MCF 10A (cell line): ENCODE measurements at regions not wholly inside any gene's neighbourhood (a gene's known extent, or its start where the extent isn't known, plus 50 kb on each side); places are given as distances from the start of the nearest gene placed in this dataset.

Experiments
- BruUV-seq: library from RNA; stranded (reverse); fragments of 400-500 nt; replicated peaks from 2 replicates; lab custom pipeline; 2021; lab: Mats Ljungman, UMichigan
- CTCF ChIA-PET: fragments of 300-600 bp; sonication (Branson Sonifier 250); formaldehyde crosslinking; extraction: SDS; loops from one replicate; lab custom pipeline; 2021; ENCODE audit warnings: antibody characterized with exemption, inconsistent platforms; lab: Yijun Ruan, JAX
- POLR2A ChIA-PET: fragments of 300-600, 350-650 bp; sonication (Branson Sonifier 250); formaldehyde crosslinking; extraction: SDS; loops from one replicate; lab custom pipeline; 2020; ENCODE audit warnings: antibody characterized with exemption, inconsistent platforms; lab: Yijun Ruan, JAX
- DNase-seq: peaks from one replicate; pipeline ENCODE4 v3.0.0-alpha.2; 2018; ENCODE audit not compliant: unreplicated experiment
- H3K27ac Mint-ChIP-seq: one replicate; pipeline ENCODE4 v1.8.0; 2022; ENCODE audit warnings: mild to moderate bottlenecking, low read depth, mixed read lengths; ENCODE audit not compliant: unreplicated experiment
- H3K27me3 Mint-ChIP-seq: one replicate; pipeline ENCODE4 v1.8.0; 2022; ENCODE audit warnings: mixed read lengths; ENCODE audit not compliant: insufficient read depth, unreplicated experiment
- H3K36me3 Mint-ChIP-seq: one replicate; pipeline ENCODE4 v1.8.0; 2022; ENCODE audit warnings: mild to moderate bottlenecking, moderate library complexity, mixed read lengths; ENCODE audit not compliant: insufficient read depth, unreplicated experiment
- H3K4me1 Mint-ChIP-seq: one replicate; pipeline ENCODE4 v1.8.0; 2022; ENCODE audit warnings: mixed read lengths; ENCODE audit not compliant: insufficient read depth, unreplicated experiment
- H3K4me3 Mint-ChIP-seq: one replicate; pipeline ENCODE4 v1.8.0; 2022; ENCODE audit warnings: mild to moderate bottlenecking, moderate library complexity, mixed read lengths; ENCODE audit not compliant: unreplicated experiment
- H3K9me3 Mint-ChIP-seq: one replicate; pipeline ENCODE4 v1.8.0; 2022; ENCODE audit warnings: mixed read lengths; ENCODE audit not compliant: unreplicated experiment
- CTCF ChIP-seq: fragments of 200-600 bp; IDR thresholded peaks from one replicate; pipeline ENCODE4 v1.8.0; 2022; ENCODE audit warnings: antibody characterized with exemption, mild to moderate bottlenecking; ENCODE audit not compliant: unreplicated experiment
- intact Hi-C: fragments of 100-400 bp; cut with micrococcal nuclease; formaldehyde crosslinking; loops from 2 replicates; pipeline ENCODE4 v1.14.1; 2022

GRCh38 chr12:23211384-23212320 lies 586.7 kb downstream of the ETNK1 start:
- H3K4me1 Mint-ChIP-seq = peaks cover 15% of the 10 kb centered on the region
- ChIA-PET CTCF (interaction anchor here (0.7 to 1.0 kb wide), 3 partner anchors 10 to 1567 kb away, joined by 3 to 5 read pairs (median 4); no protein-coding TSS in a partner anchor), POLR2A (no interaction called here)
- peaks cover 9% of the 10 kb centered on the region for H3K9me3 Mint-ChIP-seq
- intact Hi-C loops = no loop called here
- TF ChIP-seq CTCF = no peak
- no peaks in the 10 kb centered on the region for H3K27me3 Mint-ChIP-seq
- DNase-seq = no peak
- no peak overlapping the region for H3K4me3 Mint-ChIP-seq
- no TSS peak for BruUV-seq
- H3K36me3 Mint-ChIP-seq = no peaks in the 10 kb centered on the region
- no peak overlapping the region for H3K27ac Mint-ChIP-seq

- DNase-seq = no peak
- intact Hi-C loops = no loop called here
- ChIA-PET CTCF (no interaction called here), POLR2A (no interaction called here)
- H3K27ac Mint-ChIP-seq = no peak overlapping the region
- no peaks in the 10 kb centered on the region for H3K27me3 Mint-ChIP-seq
- TF ChIP-seq CTCF = no peak
- H3K4me3 Mint-ChIP-seq = no peak overlapping the region
- no TSS peak for BruUV-seq
- H3K9me3 Mint-ChIP-seq = peaks cover 9% of the 10 kb centered on the region
- no peaks in the 10 kb centered on the region for H3K4me1 Mint-ChIP-seq
- H3K36me3 Mint-ChIP-seq = no peaks in the 10 kb centered on the region
Observed at GRCh38 chr12:23217158-23217557, 592.2 kb downstream of the ETNK1 start.

- Mint-ChIP-seq H3K4me3 (no peak overlapping the region), H3K27ac (no peak overlapping the region), H3K4me1 (no peaks in the 10 kb centered on the region), H3K36me3 (no peaks in the 10 kb centered on the region), H3K27me3 (no peaks in the 10 kb centered on the region), H3K9me3 (peaks cover 9% of the 10 kb centered on the region)
- ChIA-PET CTCF (interaction anchor here (0.7 kb wide), 1 partner anchor 1264 kb away, joined by 3 read pairs; no protein-coding TSS in a partner anchor), POLR2A (no interaction called here)
- no peak for TF ChIP-seq CTCF
- intact Hi-C loops = no loop called here
- DNase-seq = no peak
- BruUV-seq = no TSS peak
Observed at GRCh38 chr12:23217667-23218066, 592.7 kb downstream of the ETNK1 start.

GRCh38 chr12:23221066-23221465 lies 596.1 kb downstream of the ETNK1 start:
- intact Hi-C loops = no loop called here
- BruUV-seq = no TSS peak
- Mint-ChIP-seq H3K27ac (no peak overlapping the region), H3K9me3 (no peaks in the 10 kb centered on the region), H3K36me3 (no peaks in the 10 kb centered on the region), H3K4me1 (no peaks in the 10 kb centered on the region), H3K4me3 (no peak overlapping the region), H3K27me3 (peaks cover 9% of the 10 kb centered on the region)
- ChIA-PET CTCF (interaction anchor here (0.6 to 2.4 kb wide), 10 partner anchors 10 to 468 kb away, joined by 3 to 15 read pairs (median 3); no protein-coding TSS in a partner anchor), POLR2A (interaction anchor here (0.6 kb wide), 1 partner anchor 134 kb away, joined by 4 read pairs; no protein-coding TSS in a partner anchor)
- TF ChIP-seq CTCF = peak; percentile 20
- peak; percentile 42 for DNase-seq
